HG03045 (cell line): ENCODE measurements at regions not wholly inside any gene's neighbourhood (a gene's known extent, or its start where the extent isn't known, plus 50 kb on each side); places are given as distances from the start of the nearest gene placed in this dataset.
"Not testable (repeated sequence)": the region's sequence is repeated elsewhere in the genome, so short reads cannot be mapped to it uniquely, and the experiment has no call there.

Source experiments
- ATAC-seq: cut with Tn5 transposase; IDR thresholded peaks from one replicate; pipeline ENCODE4 v1.9.1; 2021; ENCODE audit warnings: mild to moderate bottlenecking, moderate library complexity; ENCODE audit not compliant: unreplicated experiment

DNA sequence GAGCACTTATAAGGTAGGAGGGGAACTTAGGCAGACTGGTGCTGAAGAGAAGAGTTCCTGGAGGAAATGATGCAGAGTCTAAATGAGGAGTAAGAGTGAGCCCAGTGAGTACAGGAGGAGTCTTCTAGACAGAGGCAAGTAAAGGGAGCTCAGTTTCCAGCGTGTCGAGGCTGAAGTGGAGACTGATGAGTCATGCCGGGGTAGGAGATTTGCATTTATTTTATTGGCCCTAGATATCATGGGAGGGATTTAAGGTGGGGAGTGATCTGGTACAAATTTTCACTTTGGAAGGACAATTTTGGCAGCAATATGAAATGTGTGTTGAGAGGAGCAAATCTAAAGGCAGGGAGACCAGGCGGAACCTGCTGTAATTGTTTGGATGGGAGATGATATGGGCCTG is 157.5 kb downstream of the TTC8 start:
- ATAC-seq, result no peak

DNA sequence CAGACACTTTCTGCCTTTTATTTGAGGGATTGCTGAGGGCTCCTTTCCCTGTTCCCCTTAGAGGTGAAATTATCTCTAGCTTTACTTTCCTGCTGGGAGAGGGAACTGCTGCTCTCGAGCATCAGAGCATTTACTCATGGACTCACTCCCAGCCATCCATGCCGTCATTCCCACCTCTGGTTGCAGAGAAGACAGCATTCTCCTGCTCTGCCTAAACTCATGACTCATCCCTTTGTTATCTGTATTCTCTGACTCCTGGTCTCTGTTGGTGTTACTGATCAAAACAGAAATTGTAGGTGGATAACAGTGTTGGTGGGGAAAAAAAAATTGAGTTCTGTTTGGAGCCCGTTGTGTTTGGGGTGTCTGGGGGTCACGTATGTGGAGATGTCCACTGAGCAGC is 159.3 kb downstream of the TTC8 start:
- ATAC-seq, result no peak

DNA sequence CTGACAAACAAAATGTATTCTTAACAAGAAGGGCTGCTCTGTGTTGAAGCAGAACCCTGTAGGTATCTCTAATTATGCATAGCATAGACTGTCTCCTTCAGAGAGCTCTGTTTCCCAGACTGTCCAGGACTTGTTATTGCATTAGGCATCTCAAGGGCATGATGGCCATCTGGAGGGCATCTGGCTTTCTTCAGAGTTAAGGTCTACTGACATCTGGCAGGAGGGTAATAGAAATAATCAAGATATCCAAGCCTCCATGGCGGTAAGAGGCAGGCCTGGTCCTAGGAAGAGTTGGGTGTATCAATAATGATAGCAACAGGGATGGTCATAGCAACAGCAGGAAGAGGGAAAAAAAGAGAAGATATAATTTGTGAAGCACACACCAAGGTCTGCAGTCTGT is 161.2 kb downstream of the TTC8 start:
- no peak for ATAC-seq

DNA sequence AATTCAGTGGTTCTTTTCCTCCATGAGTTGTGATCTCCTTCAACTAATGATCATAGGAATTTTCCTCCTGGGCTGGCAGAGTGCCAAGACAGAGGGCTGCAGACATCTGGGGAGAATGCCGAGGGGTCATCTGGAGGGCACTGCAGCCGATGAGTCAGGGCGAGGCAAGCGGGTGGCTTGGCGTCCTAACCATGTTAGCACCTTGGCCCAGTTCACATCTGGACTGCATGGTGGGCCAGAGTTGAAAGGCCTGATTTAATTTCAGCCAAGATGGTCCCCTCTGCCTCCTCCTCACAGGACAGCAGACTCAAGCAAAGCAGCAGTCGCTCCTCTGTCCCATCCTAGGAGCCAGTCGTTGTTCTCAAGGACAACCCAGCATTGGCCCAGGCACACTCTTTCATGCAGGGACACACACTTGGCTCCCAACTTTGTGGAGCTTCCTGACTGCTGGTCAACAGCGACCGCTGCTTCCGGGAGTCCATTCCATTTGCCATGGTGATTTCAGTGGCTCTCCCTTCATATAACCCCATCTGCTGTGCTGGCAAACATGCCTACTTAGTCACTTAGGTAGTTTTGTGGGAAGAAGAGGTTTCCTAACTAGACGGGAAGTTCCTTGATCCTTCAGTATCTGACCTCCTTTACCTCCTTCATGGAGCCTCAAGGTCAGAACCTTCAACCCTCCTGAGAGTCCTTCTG is 161.8 kb downstream of the TTC8 start:
- ATAC-seq, result no peak

DNA sequence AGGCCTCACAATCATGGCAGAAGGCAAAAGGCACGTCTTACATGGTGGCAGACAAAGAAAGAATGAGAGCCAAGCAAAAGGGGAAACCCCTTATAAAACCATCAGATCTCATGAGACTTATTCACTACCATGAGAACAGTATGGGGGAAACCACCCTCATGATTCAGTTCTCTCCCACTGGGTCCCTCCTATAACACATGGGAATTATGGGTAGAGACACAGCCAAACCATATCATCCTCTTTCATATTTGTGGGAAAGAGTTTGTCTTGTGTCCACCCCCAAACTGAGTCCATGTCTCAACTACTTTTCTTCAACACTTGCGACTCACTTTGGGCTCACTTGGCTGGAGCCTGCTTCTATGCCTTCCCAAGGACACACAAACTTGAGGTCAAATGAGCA is 162.5 kb downstream of the TTC8 start:
- not testable (repeated sequence) for ATAC-seq

DNA sequence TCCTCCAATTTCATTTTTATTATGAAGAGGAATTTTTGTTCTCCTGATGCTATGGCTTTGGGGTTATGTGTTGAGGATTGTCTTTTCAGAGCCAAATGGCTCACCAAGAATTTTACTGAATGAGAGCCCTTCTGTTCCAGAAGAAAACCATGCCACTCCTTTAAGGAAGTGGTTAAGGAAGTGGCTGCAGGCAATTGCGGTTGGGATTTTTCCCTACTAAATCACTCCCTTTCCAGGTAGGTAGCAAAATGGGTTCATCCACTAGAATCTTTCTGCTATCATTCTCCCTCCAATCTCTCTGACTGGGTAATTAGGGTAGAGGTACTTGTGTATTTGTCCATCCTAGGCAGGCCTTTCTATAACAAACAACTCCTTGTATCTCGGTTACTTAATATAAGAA is 163.1 kb downstream of the TTC8 start:
- no peak for ATAC-seq

DNA sequence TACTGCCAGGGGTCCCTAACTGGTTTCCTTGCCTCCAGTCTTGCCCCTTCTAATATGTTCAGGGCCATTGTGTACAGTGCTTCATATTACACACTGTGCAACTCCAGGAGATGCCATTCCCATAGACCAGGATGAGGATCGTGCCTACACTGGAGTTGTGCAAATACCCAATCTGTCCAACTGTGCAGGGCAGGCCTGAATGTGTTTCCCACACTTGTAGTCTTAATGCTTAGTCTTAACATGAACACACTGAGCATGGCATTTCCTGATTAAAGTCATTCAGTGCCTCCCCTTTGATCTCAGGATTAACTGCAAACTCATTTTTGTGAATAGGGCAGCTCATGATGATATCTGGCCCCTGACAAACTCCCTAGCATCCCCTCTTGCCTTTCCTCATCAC is 165.5 kb downstream of the TTC8 start:
- no peak for ATAC-seq

DNA sequence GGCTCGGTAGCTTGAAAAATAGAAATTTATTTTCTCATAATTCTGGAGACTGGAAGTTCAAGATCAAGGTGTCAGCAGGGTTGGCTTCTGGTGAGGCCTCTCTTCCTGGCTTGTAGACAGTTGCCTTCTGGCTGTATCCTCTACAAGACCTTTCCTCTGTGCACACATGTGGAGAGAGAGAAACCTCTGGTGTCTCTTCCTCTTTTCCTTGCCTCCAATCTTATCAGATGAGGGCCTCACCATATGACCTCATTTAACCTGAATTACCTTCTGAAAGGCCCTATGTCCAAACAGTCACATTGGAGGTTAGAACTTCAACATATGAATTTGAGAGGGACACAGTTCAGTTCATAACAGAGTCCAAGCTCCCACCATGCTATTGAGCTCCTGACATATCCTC is 166.4 kb downstream of the TTC8 start:
- ATAC-seq, result no peak

DNA sequence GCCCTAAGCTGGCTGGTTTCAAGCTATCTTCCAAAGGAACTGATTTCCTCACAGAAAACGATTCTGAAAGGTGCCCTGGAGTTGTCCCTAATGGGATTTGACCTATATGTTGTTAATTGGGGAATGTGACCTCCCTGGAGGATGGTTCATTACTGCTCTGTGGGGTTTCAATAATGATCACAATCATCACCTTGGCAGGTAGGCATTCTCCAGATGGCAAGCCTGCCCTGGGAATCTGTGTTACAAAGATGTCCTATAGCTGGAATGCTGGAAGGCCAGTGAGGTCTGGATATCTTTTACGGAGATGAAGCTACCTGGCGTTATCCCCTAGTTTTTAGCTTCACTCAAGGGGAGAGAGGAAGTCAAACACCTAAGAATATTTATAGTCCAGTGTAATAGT is 167.6 kb downstream of the TTC8 start:
- ATAC-seq, result no peak

DNA sequence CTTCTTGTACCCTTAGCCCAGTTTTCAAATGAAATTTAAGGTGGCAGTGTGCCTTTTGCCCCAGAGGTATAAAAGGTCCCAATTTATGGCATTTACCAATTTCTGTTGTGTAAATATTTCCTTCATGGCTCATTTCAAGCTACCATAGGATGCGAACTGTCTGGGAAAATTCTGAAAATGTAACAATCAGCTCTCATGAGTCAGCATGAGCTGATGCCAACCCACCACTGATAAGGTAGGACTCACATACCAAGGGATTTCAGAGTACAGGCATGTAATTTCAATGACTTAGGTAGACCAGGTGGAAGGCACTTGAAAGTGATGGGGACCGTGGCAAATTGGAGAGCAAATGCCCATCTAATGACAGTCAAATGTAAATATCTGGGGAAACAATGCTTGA is 169.5 kb downstream of the TTC8 start:
- ATAC-seq, result no peak

DNA sequence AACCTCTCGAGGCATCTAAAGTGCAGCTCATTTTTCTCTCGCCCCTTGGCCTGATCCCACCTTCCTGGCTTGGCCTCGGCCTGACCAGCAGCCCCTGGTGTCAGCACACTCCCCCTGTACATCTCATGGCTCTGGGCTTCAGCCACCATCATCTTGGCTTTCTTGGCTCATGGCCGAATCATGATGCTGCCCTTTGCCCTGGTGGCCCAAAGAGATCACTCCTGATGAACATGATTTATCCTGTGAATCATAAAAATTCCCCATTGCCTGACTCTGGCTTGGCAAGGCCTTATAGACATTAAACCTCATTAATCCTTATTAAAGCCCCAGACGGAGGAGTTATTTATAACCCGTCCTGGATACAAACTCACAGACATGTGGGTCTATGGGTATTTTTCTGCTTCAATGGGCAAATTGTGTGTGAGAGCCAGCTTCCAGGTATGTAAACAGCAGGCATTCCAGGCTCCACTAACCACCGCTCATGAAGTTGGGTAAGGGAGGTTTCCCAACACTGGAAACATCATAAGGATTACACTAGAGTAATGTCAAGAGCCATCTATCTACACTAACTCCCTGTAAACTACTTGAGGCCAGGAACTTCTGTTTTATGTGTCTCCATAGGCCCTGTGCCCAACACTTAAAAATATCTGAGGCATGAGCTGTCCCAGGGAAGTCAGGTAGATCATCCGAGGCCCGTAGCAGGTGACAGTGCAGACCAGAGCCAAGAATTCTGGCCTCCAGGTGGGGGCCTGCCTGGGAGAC is 171.2 kb downstream of the TTC8 start:
- ATAC-seq, result no peak

DNA sequence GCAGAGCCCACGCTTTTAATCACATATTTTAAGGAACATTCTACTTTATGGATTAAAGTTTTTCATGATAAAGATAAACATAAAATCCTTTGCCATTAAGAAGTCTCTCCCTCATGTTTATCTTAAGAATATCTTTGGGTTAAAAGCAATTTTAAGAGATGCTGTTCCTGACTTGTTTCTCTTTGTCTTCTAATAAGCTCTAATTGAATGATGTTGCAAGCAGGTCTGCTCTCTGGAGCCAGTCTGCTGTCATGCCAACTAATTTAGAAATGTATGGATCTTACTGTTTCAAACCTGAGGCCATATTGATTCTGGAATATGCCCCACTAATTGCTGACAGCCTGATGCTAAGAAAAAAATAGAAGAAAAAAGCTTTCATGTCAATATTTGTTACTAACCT is 173.6 kb downstream of the TTC8 start:
- no peak for ATAC-seq

DNA sequence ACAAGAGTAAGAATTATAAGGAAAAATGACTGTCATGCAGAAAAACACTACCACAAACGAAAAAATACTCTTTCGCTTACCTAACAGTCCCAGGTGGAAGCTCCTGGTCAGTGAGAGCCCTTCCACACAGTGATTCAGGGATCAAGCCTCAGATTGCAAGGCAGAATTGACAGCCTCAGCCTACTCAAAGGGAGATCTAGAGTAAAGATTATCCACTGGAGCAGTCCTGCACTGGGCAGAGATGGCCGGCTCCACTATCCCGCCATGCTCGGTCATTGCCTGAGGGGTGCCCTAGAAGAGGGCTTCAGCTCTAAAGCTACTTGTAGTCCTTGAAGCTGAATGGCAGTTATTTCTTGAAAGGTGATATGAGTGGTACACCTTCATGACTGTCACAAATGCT is 174.7 kb downstream of the TTC8 start:
- no peak for ATAC-seq

DNA sequence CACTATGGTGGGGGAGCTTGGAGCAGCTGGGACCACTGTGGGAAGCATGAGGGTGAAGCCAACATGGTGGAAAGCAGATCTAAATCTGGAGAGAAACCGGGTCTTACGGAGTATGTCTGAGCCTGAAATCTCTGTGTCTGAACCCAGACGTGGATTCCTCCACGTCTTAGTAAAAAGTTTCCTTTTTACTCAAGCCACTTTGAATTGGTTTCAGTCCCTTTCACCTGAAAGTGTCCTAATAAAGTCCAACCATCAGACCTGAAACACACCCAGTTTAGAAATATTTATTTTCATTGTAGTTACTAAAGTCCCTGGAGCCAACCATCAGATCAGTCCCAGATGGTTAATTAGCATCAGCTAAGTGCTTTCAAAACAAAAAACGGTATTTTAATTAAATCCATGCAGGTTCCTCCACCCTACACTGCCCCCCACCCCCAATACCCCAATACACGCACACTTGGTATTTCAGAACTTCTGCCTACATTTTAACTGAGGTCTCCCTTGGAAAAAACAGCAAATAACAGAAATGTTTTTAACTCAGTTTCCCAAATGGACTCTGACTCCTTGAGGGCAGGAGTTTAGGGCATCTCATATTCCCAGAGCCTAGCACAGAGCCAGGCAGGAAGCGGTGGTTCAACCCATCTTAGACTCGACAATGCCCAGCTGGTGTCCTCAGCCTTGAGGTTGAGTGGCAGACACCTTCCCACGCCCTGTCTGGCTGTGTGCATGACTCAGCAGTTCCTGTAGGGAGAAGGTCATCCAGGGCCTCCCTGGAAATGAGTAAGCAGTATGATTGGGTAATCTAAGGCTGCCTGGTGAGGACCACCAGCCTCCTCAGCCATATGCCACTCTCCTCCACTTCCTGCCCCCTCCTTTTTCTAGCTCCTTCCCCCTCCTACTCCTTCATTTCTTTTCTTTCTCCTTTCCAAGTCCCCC is 175.8 kb downstream of the TTC8 start:
- no peak for ATAC-seq

DNA sequence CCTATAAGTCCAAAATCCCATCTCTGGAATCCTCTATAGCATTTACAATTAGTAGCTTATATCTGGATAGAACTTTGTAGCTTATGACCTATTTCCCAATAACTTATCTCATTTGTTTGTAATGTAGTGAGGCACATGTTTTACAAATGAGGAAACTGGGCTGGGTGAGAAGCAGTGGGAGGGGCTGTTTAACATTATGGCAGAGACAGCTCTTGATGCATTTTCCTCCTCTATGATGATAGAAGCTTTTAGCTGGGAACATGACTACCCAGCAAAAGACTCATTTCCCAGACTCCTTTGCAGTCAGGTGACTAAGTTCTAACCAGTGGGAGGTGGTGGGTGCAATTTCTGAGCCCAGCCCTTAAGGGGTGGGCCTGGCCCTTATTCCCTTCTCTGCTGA is 179.7 kb downstream of the TTC8 start:
- ATAC-seq, result no peak

DNA sequence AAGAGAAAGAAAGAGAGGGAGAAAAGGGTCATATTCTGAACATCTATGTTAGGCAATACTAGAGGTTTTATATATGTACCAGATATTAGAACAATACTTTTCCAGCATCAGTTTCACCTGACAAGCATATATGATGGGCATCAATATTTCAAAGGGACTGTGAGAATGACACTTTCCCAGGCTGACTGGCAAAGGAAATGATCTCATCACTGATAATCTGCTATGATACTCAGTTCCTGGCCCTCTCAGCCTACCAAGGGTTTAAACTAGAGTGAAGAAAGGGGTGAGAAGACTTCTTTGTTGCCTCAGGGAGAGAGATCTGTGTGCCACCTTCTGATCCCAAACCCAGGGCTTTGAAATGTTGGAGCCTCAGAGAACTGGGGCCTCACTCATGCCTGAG is 183.5 kb downstream of the TTC8 start:
- no peak for ATAC-seq

DNA sequence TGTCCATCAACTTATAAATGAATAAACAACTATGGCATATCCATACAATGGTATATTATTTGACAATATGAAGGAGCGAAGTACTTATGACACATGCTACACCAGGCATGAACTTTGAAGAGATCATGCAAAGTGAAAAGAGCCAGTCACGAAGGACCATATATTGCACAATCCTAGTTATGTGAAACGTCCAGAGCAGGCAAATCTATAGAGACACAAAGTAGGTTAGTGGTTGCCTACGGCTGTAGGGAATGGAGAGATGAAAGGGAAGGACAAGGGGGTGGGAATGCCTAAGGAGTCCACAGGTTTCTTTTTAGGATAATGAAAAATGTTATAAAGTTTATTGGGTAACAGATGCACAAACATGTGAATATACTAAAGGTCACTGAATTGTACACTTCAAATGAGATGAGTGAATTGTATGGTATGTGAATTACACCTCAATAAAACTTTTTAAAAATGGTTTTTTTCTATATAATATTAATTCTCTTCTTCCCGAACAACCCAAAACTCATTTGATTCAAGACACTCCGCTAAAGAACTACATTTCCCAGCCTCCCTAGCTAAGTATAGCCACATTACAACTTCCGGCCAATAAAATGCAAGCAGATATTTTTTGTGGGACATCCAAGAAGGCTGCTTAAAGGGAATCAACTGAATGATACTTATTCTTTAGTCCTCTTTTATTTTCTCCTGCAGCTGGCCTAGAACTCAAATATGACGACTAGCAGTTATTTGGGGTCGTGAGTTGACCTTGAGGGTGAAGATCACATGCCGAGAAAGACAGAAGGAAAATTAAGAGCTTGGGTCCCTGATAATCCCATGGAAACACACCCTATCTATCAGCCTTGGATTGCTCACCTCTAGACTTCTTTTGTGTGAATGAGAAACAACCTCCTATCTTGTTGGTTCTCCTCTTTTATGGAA is 187.2 kb downstream of the TTC8 start:
- ATAC-seq, result no peak

DNA sequence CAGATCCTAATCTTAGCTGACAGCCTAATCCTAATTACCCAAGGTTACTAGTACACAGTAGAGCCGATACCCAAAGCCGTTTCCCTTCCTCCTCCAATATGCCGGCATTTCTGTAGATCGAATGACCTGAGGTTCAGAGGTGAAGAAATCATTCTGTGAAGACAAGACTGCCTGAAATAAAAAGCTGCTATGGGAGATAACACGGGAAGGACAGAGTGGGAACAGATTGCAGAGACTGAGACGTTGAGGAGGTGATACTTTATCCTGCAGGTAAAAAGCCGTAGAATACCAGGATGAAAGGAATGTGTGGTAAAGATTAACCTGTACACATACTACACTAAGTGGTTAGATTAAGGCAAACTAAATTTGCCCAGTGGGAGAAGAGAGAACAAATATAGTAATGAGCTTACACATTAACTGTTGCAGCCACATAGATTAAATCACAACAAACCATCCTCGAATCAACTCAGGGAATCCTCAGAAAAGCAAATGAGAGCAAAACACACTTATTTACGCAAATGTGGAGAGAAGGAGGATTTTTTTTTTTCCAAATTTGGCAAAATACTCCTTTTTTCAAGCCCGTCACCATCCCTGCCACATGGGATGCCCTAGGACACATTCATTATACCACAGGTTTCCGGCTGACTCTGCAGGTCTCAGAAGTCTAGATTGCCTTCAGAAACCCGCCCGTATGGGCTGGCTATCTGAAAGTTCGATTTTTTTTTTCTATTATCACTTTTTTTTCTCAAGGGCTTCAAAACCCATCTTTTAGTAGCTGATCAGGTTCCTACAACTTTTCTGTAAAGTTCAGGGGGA is 188.0 kb downstream of the TTC8 start:
- ATAC-seq, result no peak

DNA sequence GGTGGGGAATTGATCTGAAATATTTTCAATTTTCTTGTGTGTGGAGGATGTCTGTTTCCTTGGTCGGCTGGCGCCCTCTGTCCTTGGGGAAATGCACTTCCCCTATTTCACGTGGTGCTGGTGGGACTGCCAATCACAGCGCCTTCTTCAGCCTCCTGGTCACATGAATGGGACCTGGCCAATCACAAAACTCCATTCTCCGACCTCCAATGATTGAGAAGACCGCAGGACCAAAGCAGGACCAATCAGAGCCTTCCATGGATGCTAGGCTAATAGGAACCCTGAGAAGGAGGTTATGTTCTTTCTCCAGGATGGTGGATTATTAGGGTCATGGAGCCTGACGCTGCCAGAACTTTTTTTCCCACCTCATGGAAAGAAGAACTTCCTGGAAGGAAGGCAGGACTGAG is 188.7 kb downstream of the TTC8 start:
- no peak for ATAC-seq
